ENCODE measurements at regions not wholly inside any gene's neighbourhood (a gene's known extent, or its start where the extent isn't known, plus 50 kb on each side); places are given as distances from the start of the nearest gene placed in this dataset.

GRCh38 chr15:95897651-95898050 lies 432.8 kb upstream of the NR2F2 start:
- no peak for TF ChIP-seq POLR2A (IDR thresholded peaks at IDR 0.05)
- TF ChIP-seq, protein P1, sequence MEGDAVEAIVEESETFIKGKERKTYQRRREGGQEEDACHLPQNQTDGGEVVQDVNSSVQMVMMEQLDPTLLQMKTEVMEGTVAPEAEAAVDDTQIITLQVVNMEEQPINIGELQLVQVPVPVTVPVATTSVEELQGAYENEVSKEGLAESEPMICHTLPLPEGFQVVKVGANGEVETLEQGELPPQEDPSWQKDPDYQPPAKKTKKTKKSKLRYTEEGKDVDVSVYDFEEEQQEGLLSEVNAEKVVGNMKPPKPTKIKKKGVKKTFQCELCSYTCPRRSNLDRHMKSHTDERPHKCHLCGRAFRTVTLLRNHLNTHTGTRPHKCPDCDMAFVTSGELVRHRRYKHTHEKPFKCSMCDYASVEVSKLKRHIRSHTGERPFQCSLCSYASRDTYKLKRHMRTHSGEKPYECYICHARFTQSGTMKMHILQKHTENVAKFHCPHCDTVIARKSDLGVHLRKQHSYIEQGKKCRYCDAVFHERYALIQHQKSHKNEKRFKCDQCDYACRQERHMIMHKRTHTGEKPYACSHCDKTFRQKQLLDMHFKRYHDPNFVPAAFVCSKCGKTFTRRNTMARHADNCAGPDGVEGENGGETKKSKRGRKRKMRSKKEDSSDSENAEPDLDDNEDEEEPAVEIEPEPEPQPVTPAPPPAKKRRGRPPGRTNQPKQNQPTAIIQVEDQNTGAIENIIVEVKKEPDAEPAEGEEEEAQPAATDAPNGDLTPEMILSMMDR (IDR thresholded peaks at IDR 0.05) = no peak
